ENCODE measurements at regions not wholly inside any gene's neighbourhood (a gene's known extent, or its start where the extent isn't known, plus 50 kb on each side); places are given as distances from the start of the nearest gene placed in this dataset.

- Histone ChIP-seq H3K4me2 (ENCODE audit: insufficient read depth, low read length) (no peak overlapping the region), H3K9me1 (ENCODE audit: control insufficient read depth, insufficient read depth, low read length) (no peaks in the 10 kb centered on the region), H3K9ac (ENCODE audit: insufficient read depth in 1 of 2, low read depth in 2 of 2, low read length in 2 of 2) (no peak overlapping the region), H2AFZ (ENCODE audit: low read depth, low read length) (no peak overlapping the region), H3K4me1 (replicated peaks in 1 of 2; ENCODE audit: control insufficient read depth in 2 of 2, insufficient read depth in 2 of 2, low read length in 2 of 2) (peaks cover 0 to 10% of the 10 kb centered on the region in 2 experiments; a peak in 3 of 5 replicates), H3K27ac (ENCODE audit: extremely low read depth, low read depth, low read length) (no peak overlapping the region), H3K4me3 (no peak overlapping the region), H3K27me3 (ENCODE audit: control insufficient read depth in 2 of 2, insufficient read depth in 2 of 2, low read length in 2 of 2) (no peaks in the 10 kb centered on the region), H3K79me2 (ENCODE audit: control insufficient read depth, insufficient read depth, low read length) (no peaks in the 10 kb centered on the region), H4K20me1 (replicated peaks; ENCODE audit: control insufficient read depth, insufficient read depth, low read length) (no peaks in the 10 kb centered on the region), H3K36me3 (ENCODE audit: control insufficient read depth, insufficient read depth, low read length) (no peaks in the 10 kb centered on the region), H3K9me3 (replicated peaks; ENCODE audit: control insufficient read depth, insufficient read depth, low read depth, low read length) (no peaks in the 10 kb centered on the region)
- intact Hi-C loops (cut with micrococcal nuclease): no loop called here
- FAIRE-seq: no peak
- in situ Hi-C loops (cut with MboI): no loop called here
- BruUV-seq (replicated peaks): no TSS peak
- ChIA-PET POLR2A (interaction anchor here (0.9 kb wide), 1 partner anchor 11 kb away, joined by 3 read pairs; no protein-coding TSS in a partner anchor), CTCF (ENCODE audit: low intra/inter-chr PET ratio) (no interaction called here)
- DNase-seq (ENCODE audit: extremely low read depth in 1 of 4, low spot score in 3 of 4): no peak
- ATAC-seq: no peak
- 62% methylated on average over 5 of the region's 5 CpGs for whole genome bisulfite sequencing (ENCODE audit: insufficient coverage, low coverage, missing lambda C conversion rate)
- TF ChIP-seq ZNF124 (CRISPR knock-in tag; IDR thresholded peaks at IDR 0.05) (no peak), RERE (CRISPR knock-in tag; IDR thresholded peaks at IDR 0.05; ENCODE audit: borderline replicate concordance) (no peak), ATF2 (CRISPR knock-in tag; IDR thresholded peaks at IDR 0.05) (no peak), STAT5A (IDR thresholded peaks at IDR 0.05; ENCODE audit: borderline replicate concordance, low read length) (no peak), MTA3 (IDR thresholded peaks at IDR 0.05; ENCODE audit: borderline replicate concordance) (no peak), DDX20 (tag; IDR thresholded peaks at IDR 0.05; ENCODE audit: low read depth) (no peak), UBTF (IDR thresholded peaks at IDR 0.05; ENCODE audit: borderline replicate concordance in 1 of 2, low read depth in 2 of 2, low read length in 2 of 2) (no peak), ARID3A (IDR thresholded peaks at IDR 0.05; ENCODE audit: borderline replicate concordance, low read depth, low read length) (no peak), ZKSCAN3 (CRISPR knock-in tag; IDR thresholded peaks at IDR 0.05) (no peak), KDM1A (IDR thresholded peaks at IDR 0.05) (no peak), RBBP5 (IDR thresholded peaks at IDR 0.05; ENCODE audit: borderline replicate concordance, insufficient read depth, low read length, poor library complexity, severe bottlenecking) (no peak), SUPT5H (IDR thresholded peaks at IDR 0.05) (no peak)
Observed at GRCh38 chr18:55764386-55764785, 176.4 kb upstream of the TCF4 start.
